Putamen (tissue), 1 donor: ENCODE measurements at regions not wholly inside any gene's neighbourhood (a gene's known extent, or its start where the extent isn't known, plus 50 kb on each side); places are given as distances from the start of the nearest gene placed in this dataset.
A peak's percentile ranks its signal among the peaks of the same experiment; 100 is the strongest.
"Not testable (repeated sequence)": the region's sequence is repeated elsewhere in the genome, so short reads cannot be mapped to it uniquely, and the experiment has no call there.

ENCODE experiments used
- DNase-seq: peaks from one replicate; pipeline ENCODE4 v3.0.0-alpha.2; 2016; ENCODE audit warnings: low spot score

DNA sequence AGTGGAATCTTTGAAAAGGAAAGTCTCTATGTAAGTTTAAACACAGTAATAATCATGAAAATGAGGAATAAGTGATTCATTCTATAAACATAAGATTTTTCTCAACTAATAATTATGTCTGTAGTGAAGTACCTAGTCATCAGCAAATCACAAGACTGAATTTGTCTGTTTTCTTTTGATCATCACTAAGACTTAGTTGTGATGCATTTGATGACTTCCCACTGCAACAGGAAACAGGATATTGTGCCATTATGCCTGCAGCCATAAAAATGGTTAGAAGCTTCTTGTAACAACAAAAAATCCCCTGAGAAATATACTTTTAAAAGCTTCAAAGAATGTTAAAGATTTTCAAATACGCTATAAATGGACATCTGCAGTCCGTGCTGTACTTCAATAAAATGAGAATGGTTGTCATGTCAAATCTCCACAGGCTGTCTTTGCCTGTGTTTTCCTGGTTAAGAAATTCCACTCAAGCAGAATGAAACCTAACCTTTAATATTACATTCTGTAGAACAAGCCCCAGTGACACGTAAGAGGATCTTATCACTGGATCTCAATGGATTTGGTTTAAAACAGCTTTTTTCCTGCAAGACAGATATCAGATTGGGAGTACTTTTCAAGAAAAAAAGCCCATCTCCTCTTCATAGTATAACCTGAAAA, 1262.3 kb upstream of the PHF14 start:
- no peak for DNase-seq

DNA sequence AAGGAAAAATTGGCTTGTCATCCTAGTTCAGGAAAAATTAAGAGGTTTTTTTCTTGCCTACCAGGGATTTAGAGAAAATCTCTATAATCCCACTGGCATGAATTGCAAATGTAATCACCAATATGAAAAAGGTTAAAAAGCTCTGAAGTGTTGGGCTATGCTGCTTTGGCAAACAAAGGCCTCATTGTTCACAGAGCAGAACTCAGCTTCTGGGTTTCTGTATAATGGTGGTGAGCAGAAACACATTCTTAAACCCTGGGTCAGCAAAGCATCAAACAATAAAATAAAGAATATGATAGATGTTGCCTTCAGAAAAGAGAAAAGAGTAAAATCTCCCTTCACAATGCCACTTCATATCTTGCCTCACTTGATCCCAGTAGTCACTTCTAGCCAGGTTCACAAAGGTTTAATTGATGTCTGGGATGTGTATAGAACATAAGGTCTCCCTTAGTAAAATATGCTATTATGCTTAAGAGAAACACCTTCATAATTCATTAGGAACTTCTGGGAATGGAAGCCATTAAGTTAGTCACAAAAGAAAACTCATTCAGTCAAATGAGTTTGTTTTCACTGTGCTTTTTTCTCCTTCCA, 1255.5 kb upstream of the PHF14 start:
- peak; percentile 4 for DNase-seq

DNA sequence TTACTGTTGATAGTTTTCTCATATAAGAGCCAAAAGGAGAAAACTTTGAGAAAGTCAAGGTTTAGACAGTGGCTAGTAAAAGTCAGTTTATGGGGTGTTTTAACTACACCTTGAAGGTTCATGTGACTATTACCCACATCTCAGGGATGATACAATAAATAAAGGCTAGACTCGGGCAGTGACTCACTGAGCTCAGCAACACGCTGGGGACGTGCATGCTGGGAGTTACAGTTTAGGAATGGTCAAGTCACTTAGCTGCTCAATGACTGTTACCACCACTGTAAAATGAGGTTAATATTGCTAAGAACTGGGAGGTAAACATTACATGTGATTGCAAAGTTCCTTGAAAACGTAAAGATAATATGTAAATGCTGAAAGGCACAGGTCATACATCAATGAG, 1254.4 kb upstream of the PHF14 start:
- no peak for DNase-seq

DNA sequence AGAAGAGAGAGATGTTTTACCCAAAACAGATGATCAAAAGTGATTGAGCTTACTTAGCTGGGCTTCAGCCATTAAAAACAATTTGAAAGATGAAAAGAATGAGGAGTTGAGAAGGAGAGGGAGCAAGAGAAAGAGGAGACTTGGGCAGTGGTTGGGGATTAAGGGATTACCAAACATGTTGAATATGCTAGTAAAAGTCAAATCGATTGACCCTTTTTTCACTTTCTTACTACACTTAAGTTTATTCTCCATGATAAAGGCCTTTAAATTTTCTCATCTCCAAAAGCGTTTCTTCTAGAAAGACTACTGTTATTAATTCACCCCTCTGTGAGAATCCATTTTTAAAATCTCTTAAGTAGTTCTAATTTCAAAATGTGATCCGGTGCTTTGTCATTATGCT, 1254.0 kb upstream of the PHF14 start:
- no peak for DNase-seq

DNA sequence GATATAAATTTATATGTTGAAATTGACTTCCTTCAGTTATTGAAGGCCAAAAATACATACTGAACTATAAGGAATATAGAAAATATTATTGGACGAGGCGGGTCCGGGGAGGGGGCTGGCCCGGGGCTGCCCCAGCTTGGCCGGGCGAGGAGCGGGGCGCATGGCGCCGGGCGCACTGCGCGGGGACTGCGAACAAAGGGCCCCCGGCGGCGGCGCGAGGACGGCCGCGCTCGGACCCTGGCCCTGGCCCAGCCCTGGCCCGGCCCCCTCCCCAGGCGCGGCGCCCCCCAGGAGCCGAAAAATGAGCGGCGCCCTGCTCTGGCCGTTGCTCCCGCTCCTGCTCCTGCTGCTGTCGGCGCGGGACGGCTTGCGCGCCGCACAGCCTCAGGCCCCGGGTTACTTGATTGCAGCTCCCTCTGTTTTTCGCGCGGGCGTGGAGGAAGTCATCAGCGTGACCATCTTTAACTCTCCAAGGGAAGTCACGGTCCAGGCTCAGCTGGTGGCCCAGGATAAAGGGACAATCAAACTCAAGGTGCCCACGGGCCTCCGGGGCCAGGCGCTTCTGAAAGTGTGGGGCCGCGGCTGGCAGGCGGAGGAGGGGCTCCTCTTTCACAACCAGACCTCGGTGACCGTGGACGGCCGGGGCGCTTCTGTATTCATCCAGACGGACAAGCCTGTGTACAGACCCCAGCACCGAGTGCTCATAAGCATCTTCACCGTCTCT, 1247.6 kb upstream of the PHF14 start:
- not testable (repeated sequence) for DNase-seq

DNA sequence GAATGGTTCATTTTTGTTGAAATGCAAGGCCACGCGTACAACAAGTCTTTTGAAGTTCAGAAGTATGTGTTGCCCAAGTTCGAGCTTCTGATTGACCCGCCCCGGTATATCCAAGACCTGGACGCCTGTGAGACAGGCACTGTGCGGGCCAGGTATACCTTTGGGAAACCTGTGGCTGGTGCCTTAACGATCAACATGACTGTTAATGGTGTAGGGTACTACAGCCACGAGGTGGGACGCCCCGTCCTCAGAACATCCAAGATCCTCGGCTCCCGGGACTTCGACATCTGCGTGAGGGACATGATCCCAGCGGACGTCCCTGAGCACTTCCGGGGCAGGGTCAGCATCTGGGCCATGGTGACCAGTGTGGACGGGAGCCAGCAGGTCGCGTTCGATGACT, 1246.9 kb upstream of the PHF14 start:
- not testable (repeated sequence) for DNase-seq

DNA sequence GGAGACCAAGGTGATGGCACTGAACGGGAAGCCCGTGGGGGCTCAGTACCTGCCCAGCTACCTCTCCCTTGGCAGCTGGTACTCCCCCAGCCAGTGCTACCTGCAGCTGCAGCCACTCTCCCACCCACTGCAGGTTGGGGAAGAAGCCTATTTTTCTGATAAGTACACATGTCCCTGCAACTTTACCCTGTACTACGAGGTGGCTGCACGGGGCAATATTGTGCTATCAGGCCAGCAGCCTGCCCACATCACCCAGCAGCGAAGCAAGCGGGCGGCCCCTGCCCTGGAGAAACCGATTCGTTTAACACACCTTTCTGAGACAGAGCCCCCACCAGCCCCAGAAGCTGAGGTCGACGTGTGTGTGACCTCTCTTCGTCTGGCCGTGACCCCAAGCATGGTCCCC, 1246.2 kb upstream of the PHF14 start:
- DNase-seq: not testable (repeated sequence)

DNA sequence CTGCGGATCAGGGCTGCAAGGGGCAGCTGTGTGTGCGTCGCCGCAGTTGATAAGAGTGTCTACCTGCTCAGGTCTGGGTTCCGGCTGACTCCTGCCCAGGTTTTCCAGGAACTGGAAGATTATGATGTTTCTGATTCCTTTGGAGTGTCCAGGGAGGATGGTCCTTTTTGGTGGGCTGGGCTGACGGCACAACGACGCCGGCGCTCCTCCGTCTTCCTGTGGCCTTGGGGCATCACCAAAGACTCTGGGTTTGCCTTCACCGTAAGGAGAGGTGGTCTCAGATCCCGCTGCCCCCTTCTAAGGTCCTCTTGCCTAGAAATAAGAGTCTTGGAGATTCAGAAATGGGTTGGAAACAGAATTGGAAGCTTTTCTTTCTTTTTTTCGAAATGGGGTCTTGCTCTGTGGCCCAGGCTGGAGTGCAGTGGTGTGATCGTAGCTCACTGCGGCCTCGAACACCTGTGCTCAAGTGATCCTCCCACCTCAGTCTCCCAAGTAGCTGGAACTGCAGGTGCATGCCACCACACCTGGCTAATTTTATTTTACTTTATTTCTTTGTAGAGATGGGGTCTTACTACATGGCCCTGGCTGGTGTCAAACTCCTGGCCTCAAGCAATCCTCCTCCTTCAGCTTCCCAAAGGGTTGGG, 1245.5 kb upstream of the PHF14 start:
- not testable (repeated sequence) for DNase-seq

DNA sequence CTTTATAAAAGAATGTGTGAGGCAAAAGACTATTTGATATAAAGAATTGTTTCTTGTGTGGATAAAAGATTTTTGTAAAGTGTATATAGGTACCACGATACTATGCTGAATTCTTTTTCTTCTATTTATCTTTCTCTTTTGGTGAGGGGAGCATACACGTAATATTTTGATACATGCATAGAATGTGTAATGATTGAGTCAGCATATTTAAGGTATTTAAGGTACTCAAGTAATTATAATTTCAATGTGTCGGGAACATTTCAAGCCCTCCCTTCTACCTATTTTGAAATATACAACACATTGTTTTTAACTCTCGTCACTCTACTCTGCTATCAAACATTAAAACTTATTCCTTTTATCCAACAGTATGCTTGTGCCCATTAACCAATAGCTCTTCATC, 1221.6 kb upstream of the PHF14 start:
- no peak for DNase-seq

DNA sequence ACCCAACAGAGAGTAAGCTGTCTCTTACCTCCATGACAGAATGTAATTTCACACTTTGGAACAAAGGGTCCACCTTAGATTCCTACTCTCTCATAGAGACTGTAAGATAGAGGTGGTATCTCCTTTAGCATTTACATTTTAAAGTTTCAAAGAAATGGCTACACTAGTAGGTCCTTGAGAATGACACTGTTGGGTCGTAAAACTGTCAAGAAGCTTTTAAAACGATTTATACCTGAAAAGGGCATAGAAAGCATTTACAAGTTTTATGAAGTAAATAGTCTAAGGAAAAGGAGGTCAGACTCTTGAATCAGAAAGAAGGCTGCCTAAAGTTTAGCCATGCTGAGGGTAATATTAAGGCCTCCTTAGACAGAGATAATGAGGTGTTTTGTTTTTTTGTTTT, 1212.4 kb upstream of the PHF14 start:
- DNase-seq: no peak

DNA sequence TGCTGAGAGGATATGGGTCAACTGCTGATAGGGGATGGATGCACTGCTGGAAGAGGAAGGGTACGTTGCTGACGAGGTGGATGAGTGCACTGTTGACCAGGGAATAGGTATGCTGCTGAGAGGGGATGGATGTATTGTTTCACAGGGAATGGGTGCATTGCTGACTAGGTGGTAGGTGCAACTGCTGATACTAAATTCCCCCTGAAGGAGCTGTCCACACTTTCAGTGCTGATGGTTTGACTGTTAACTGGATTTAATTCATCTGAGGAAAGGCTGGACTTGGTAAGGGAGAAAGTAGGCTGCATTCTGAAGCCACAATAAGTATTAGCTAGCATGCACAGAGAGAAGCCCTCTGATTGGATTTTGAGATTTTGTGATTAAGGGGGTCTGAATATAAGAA, 1196.8 kb upstream of the PHF14 start:
- DNase-seq: no peak

DNA sequence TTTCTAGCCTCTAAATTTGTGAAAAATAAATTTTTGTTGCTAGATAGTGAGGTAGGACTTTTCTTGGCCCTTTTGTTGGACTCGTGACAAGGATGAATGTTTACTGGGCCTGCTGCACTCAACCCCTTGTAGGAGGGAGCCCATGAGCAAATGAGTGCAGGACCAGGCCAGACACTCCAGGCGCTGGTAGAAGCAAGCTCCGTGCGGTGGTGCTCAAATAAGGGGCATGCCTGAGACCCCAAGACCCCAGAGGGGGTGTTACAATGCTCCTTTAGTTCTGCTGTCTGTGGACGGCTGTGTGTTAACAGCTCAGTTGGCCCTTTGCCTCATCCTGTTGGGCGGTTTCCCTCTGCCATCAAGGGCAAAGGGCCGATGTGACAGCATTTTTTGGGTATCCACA, 1195.3 kb upstream of the PHF14 start:
- DNase-seq: no peak

DNA sequence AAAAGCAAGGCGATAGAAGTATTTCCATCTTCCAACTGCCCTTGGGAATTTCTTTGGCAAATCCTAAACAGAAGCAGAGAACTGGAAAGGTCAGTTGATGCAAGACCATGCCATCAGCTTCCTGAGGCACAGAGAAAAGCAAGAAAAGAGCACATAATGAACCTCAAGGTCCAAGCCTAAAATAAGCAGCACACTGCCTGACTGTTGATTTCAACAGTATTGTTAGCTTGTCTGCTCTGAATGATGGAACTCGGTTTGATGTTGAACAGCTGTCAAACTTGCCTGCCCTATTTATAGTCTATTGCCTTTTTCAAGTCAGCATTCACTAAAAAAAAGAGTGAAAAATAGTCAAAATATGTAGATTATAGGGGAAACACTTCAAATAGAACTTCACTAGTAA, 1192.0 kb upstream of the PHF14 start:
- DNase-seq: no peak

DNA sequence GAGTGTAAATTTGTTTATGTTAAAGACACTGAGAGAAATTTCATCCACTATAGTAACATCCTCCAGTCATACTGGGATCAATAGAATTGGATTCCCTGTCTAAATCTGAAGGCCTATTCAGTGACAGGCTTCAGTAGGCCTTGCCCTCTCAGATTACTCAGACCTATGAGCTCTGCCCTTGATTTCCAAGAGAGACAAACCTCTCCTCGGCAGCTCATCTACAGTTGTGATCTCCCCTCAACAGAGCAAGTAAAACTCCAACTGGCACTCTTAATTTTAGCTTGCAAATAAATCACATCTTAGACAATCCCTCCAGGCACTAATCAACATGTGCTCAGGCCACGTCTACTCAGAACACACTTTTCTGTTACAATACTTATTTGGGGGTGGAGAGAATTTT, 1191.4 kb upstream of the PHF14 start:
- no peak for DNase-seq

DNA sequence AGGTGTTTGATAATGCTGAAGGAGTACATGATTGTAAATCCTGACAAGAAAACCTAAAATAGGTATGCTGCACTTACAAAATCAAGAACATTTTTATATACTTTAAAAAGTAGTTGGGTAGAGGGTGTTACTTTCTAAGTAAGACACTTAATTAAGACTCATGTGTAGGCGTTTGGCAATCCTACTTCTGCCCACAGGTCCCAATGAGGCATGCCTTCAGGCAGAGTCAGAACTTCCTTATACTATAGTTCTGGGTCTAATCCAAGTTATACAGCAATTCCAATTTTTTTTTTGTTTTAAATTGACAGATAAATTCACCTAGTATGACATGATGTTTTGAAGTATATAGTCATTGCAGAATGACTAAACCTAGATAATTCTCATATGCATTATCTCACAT, 1188.5 kb upstream of the PHF14 start:
- peak; percentile 60 for DNase-seq

DNA sequence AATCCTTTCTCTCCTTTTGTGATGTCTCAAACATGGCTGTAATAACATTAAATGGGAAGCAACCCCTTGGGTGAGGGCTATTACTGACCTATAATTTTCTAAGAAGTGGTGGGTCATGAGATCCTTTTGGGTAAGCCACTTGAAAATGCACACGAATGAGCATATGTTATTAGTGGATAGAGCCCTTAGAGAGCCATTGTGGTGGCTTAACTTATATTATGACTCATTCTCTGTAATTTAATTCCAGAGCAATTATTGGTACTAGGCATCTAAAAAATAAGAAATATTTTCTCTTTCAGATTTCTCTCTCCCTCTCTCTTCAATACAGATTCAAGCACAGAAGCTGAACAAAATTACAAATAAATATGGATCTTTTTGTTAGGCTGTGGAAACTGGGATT, 1177.4 kb upstream of the PHF14 start:
- DNase-seq: no peak

DNA sequence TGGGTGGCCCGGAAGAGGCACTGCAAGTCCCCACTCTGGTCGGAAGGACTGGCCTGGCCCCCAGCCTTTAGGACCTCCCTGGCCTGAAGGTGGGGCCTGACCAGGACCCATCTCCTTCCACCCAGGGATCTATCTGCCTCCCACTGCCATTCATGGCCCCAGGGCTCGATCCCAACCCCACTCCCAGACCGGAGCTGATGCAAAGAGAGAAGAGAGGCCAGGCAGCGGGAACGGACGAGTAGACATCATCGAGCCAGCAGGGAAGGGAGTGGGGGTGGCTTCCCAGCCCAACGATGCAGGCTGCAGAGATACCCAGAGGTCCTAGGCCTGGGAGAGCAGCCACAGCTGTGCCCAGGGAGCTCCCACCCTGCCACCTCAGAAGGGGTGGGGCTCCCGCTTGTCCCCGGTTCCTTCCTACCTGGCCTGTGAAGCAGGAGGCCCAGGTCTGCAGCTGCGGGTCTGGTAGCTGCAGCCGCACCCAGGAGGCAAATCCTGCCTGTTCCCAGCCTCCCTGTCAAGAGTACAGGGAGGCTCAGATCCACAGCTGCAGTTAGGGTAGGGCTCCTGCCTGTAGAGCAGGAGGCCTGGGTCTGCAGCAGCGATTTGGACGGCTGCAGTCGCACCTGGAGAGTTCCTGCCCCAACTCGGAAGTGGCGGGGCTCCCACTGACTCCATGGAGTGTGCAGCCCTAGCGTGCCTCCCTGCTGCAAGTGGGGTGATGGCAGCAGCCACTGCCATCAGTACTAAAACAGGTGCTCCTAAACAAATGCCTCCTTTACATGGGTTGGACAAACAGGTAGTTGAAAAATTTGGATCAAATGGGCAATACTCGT, 1151.0 kb upstream of the PHF14 start:
- no peak for DNase-seq

DNA sequence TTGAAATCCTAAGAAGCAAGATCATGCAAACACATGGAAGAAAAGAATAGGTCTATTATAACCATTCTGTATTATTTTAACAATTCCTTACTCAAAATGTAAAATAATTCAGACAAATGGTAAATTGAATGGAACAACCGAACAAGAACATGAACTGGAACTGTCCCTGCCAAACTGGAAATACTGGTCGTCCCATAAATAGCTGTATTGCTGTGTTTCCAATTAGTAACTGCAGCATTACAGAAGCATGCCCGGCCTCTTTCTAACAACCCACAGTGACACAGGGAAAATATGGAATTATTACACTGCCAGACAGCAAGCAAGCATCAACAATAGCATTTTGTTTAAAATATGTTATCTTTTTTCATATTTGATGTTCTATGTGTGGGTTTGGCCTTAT, 1138.5 kb upstream of the PHF14 start:
- no peak for DNase-seq

DNA sequence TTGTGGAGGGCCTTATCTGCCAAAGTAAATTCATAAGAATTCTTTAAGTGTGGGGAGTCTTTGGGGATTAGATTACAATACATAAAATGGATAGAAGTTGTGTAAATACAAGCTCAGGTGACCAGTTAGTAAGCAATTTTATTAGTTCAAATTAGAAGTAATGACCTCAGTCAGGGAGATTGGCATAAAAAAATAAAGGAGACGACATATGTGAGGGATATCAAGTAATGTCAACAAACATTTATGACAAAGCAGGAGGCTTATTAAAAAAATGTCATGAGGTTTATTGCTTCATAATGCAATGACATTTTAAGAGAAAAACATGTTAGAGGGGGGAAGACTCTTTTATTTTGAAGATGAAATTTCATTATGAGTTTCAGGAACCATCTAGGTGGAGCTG, 1137.0 kb upstream of the PHF14 start:
- no peak for DNase-seq

DNA sequence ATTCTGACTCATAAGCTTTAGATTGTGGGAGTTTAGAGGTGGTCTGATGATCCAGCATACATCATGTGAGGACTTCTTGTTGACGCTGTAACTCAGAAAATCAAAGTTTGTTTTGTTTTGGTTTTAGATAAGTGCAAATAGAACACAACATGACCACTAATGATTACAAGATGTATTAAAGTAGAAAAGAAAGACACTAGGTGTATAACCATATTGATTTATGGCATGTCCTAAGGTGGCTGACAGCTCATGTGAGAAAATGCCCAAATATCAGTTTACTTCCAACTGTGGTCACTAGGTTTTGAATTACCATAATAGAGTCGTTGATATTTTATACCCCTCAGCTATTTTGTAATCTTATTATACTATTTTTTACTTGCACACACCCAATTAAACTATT, 1131.4 kb upstream of the PHF14 start:
- DNase-seq: no peak

DNA sequence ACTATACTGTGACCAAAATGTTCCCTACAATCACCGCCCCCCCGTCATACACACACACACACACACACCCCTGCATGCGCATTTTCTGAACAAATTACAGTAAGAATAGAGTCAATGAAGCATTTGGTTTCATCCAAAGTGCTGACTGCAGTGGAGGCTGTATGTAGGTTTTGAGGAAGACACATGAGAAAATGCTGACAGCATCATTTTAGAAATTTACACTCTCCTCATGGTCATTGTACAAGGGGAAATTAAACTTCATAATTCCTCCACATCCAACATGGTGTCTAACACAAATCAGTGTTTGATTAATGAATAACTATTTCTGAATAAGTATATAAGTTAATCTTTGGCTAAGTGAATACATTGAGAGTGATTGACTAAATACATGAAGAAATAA, 1126.8 kb upstream of the PHF14 start:
- no peak for DNase-seq

DNA sequence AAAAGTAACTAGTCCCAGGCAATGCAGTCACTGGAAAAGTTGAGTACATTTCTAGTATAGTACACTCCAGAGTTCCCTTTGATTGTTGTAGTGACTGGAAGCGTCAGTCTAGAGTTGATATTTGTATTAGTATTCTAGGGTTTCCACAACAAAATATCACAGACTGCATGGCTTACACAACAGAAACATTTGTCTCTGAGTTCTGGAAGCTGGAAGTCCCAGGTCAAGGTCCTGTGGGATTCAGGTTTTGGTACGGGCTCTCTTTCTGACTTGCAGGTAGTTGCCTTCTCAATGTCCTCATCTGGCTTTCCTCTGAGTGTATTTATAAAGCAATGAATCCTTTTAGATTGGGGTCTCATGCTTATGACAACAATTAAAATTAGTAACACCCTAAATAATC, 1119.1 kb upstream of the PHF14 start:
- no peak for DNase-seq
